Pons (tissue), 1 donor: ENCODE measurements at regions not wholly inside any gene's neighbourhood (a gene's known extent, or its start where the extent isn't known, plus 50 kb on each side); places are given as distances from the start of the nearest gene placed in this dataset.
"Not testable (repeated sequence)": the region's sequence is repeated elsewhere in the genome, so short reads cannot be mapped to it uniquely, and the experiment has no call there.

ENCODE experiments used
- DNase-seq: peaks from one replicate; pipeline ENCODE4 v3.0.0-alpha.2; 2016; ENCODE audit warnings: low spot score

DNA sequence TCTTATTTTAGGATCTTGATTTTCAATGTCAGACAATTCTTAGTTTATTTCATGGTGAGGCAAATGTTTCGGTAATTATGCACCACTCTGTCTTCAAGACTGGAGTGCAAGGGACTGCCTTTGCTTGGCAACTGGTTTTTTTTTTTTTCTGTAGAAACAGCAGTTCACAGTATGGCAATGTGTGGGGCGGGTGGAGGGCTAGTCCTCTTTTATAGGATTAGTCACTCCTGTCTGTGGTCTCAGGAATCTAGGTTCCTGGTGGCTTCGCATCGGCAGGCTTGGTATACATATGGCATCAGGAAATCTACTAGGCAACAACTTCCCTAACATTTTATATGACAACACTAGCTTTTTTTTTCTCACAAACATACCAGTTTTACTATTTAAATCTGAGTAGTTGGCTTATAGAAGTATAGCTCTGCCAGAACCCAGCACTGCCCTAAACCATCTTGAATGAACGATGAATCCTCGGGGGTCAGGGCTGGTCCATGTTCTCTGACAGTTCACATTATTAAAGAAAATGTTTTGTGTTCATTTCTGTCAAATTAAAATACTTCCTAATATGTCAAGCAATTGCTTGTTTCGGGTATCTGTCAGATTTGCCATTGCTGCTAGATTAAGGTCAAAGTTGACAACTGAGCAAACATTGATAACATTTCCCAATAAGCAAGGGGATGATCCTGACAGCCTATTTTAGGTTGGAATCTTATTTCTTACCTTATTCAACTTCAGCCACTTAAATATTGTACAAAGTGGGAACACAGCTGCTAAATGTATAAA is 289.7 kb upstream of the VSTM2A start:
- DNase-seq: no peak

DNA sequence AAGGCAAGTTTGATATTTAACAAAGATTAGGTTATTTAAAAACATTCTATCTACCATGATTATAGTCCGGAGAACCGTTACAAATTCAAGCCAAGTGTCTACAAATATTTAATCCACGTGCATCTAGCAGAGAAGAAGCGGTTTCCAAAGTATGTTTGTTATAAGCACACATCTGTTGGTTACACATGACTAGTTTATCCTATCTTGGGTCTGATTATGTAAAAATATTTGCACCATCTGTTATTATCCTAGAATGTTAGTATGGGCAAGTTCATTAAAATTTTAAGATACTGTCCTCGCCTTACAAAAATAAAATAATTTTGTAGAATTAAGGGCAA is 289.2 kb upstream of the VSTM2A start:
- DNase-seq: no peak

DNA sequence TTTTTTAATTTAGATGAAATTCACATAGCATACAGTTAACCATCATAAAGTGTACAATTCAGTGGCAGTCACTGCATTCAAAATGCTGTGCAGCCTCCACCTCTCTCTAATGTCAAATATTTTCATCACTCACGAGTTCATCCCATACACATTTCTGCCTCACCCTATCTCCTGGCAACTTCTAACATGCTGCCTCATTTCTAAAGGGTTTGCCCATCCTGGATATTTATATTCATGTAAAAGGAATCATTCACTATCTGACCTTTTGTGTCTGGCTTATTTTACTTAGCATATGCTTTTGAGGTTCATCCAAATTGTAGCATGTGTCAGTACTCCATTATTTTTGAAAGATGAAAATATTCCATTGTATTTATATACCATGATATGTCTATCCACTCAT is 286.9 kb upstream of the VSTM2A start:
- DNase-seq: no peak

DNA sequence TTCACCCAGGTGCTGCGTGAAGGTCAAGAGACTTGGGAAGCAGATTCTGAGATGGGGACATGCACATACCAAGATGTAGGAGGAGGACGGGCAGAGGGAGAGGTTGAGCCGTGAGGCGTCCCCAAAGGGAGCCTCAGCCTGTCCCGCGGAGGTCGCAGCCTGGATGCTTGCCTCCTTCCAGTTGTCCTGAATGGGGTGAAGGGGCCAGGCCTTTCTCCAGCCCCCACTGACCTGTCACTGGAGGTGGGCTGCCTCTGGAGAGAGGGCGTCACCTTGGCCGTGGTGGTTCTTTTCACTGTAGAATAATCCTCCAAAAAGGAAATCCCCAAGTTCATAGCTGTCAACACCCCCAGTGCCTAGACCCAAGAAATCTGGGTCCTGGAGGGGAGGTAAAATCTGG is 283.0 kb upstream of the VSTM2A start:
- no peak for DNase-seq

DNA sequence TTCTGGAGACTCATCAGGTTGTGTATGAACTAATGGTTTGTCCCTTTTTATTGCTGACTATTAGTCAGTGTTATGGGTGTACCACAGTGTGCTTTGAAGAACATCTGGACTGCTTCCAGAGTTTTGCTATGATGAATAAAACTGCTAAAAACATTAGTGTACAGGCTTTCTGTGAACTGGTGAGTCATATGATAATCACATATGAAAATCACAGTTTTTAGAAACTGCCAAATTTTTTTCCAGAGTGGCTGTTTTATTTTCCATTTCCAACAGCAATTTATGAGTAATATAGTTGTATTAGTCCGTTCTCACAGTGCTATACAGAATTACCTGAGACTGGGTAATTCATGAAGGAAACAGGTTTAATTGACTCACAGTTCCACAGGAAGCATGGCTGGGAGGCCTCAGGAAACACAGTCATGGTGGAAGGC is 281.2 kb upstream of the VSTM2A start:
- DNase-seq: no peak

DNA sequence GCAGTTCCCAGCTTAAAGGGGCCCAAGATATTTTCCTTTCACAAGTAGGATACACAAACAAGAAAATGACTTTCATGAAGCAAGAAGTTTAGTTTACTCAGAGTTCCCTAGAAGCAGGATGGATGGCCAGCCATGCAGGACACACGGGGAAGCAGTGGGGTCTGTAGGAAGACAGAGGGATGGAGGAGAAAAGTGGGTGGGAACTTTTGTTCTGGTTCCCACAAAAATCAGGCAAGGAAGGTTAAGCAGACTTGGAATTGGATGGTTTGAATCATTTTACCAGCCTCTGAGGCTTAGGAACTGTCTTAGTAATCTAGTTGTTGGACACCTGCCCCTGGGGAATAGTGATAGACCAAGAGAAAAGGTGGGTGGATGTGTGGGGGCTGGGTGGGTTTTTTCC is 263.3 kb upstream of the VSTM2A start:
- DNase-seq: no peak

DNA sequence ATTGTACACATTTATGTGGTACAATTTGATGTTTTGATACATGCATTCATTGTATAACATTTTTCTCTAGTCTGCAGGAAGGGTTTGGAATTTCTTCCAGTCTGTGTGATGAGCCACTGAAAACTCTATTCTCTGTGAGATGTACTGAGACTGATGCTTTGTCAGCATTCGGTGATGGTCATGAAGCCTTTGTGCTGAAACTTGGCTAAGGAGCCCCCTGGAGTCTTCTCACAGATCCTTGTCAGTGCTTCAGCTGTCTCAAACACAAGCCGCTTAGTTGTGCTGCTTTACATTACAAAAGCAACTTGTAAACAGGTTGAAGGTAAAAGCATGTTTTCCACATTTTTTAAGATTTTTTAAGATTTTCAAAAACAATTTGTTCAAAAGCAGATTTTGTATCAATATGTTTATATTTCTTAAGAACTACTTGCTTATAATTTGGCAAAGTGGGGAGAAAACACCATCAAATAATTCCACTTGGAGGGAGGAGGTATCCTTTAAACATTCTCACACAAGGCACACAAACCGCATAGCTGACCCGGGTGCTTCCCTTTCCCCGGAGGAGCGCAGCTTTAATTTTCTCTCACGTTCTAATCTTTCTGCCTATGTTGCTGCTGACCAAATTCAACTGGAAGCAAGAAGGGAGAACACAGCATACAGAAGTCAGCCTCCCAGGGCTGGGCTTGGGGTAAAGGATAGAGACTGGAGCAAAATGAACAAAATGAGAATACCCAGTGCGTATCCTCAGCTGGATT is 249.8 kb upstream of the VSTM2A start:
- DNase-seq: peak; percentile 5

DNA sequence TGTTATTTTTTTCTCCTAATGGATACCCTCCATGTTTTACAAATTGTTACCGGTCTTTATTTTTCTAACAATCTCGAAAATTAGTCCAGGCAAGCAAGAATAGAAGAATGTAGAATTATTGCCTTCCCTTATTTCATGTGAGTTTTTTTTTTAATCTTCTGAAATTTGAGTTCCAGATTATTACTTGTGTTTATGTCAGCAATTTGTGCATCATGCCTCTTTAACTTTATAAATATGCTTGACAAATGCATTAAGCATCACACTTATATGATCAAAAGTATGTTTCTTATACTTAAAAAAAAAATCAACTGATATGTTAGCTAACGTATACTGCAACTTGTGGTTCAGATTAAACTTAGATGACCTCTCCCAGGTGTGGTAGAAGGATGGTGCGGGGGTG is 242.7 kb upstream of the VSTM2A start:
- DNase-seq: no peak

DNA sequence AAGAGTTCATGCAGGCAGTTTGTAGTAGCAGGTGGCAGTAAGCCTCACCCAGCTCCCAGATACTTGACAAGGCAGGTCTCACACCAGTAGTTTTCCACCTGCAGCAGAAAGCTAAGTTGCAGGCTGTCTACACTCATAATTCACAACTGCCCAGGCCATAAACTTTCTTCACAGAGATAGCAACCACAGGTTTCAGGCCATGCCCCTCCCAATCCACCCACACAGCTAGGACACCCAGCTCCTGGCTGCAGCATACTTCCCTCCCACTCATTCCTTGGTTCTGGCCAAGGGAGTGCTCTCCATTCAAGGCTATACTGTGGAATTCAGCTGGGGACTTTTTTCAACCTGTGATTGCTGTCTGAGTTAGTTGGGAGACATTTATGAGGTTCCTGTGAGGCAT is 226.2 kb upstream of the VSTM2A start:
- not testable (repeated sequence) for DNase-seq

DNA sequence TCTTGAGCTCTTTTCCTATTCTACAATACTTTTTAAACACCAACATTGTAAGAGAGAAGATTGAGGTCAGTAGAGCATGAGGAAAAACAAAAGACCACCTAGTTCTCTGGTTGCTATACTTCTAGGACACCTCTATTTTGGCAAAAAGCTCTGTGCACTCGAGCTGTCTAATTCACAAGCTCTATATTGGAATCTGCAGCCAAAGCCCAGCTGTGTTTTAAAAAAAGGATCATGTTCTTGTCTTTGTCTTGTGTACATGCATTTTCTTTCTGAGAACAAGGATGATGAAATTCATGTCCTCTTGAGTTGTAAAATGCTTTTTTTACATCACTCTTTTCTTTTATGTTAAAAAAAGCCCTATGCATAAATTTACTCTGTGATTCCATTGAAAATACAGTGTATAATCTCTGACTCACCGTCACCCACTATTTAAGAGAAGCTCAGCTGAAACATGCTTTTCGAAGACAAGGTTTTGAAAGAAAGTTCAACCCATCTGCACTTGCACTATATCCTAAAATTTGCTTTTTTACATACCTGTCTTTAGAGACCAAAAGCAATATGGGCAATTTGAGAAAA is 215.5 kb upstream of the VSTM2A start:
- DNase-seq: peak; percentile 9

DNA sequence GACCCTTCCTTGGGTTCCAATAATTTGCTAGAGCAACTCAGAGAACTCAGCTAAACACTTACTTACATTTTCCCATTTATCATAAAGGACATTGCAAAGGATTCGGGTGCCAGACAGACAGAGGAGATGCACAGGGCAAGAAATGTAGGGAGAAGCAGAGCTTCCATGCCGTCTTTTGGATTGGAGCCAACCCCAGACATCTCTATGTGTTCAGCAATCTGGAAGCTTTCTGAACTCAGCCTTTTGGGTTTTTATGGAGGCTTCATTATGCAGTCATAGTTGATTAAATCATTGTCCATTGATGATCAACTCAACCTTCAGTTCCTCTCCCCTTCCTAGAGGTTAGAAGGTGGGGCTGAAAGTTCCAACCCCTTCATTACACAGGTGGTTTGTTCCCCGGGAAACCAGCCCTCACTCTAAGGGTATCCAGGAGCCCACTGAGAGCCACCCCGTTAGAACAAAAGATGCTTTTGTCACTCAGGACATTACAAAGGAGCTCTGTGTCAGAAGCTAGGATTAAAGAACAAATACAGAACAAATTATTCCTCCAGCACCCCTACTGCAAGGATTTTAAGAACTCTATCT is 211.9 kb upstream of the VSTM2A start:
- peak; percentile 91 for DNase-seq

DNA sequence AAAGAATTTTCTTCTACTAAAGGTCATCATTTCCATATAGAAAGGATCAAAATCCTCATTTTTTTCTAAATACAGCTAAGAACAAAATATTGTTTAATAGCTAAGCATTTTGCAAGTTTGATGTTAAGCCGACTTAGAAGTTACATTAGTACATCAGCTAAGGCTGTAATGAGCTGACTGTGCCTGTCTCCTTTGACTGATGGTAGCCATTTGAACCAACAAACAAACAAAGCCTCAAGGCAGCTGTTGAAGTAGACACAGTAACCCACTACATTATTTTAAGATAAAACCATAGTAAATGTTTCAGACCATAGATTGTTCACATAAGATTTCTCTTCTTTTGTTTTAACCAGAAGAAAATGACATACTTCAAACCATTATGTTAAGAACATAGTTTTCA is 210.9 kb upstream of the VSTM2A start:
- peak; percentile 82 for DNase-seq

DNA sequence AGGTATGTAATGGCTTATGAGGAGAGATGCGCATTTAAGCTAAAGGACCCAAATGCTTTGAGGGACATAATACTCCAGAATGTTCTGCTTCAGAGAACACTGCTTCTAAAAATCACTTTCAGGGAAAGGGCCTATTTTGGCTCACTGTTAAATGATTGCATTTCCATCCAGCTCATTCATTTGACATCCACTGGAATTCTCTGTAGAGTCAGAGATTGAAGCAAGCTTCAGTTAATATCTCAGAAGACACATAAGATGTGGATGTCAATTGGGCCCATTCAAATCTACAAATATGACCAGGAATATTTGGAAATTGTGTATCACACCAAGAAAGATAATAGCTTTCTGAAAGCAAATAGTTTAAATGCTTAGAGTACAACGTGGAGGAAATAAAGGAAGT is 209.9 kb upstream of the VSTM2A start:
- DNase-seq: peak; percentile 51

DNA sequence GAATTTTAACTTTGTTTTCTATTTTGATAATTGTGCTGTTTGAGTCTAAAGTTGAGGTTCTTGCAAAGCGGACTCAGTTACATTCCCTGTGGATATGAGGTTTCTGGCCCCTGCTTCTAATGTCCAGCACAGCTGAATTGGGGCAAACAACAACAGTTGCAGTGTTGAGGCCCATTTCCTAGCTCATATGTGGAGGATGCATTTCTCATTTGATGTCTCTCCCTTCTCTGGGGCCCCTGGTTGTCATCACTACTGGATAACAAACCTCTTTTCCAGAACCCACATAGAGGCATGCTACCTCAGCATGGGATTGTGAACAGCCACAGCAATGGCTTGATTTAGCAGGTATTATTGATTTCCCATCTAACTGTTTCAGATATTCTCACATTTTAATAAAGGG is 208.2 kb upstream of the VSTM2A start:
- DNase-seq: no peak

DNA sequence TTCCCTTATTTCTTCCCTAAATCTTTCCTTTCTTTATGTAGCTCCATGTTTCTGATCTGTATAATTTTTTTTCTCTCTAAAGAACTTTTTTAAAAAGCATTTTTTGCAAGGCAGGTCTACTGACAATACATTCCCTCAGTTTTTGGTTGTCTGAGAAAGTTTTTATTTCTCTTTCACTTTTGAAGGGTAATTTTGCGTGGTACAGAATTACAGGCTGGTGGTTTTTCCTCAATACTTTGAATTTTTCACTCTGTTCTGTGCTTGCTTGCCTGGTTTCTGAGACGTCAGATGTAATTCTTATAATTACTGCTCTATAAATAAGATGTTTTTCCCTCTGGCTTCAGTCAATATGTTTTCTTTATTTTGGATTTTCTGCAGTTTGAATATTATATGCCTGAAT is 205.4 kb upstream of the VSTM2A start:
- no peak for DNase-seq

DNA sequence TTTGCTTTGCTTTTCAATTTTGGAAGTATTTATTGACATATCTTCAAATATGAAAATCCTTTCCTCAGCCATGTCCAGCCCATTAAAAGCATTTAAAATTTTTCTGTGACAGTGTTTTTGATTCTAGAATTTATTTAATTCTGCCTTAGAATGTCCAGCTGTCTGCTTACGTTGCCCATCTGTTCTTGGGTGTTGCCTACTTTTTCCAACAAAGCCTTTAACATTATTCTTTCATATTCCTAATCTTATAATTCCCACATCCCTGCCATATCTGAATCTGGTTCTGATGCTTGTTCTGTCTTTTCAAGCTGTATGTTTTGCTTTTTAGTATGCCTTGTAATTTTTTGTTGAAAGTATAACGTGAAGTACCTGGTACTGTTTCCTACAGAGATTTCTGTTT is 204.7 kb upstream of the VSTM2A start:
- DNase-seq: no peak

DNA sequence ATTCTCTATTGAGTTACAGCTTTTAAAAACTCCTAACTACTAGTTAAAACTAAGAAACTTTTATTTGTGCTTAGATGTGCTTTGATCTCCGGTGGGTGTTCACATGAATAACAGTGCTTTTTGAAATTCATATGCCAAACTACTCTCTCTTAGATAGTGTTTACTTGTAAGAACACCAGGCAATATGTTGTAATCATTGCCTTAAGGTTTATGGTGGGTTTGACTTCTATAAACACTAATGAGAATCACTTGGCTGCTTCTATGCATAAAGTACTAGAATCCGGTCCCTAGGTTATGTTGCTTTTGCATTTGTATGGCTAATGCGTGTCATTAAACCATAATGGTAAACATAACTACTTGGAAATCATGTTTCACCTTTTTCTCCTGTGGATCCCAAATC is 203.9 kb upstream of the VSTM2A start:
- DNase-seq: no peak

DNA sequence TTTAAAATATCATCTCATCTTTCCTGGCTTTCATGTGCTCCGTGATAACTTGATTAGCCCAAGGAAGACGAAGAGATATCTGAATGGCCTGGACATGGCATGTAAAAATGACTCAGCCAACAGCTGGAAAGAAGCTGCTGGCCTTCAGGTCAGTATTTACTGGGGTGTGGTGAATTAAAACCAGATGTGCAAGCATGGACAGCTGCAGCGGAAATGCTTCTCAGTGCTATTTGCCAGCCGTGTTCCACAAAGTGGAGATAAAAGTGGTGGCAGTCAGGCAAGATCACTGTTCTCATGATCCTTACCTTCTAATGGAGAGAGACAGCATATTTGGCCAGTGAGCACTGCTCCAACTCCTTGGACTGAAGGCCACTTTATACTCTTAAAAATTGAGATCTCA is 203.1 kb upstream of the VSTM2A start:
- no peak for DNase-seq

DNA sequence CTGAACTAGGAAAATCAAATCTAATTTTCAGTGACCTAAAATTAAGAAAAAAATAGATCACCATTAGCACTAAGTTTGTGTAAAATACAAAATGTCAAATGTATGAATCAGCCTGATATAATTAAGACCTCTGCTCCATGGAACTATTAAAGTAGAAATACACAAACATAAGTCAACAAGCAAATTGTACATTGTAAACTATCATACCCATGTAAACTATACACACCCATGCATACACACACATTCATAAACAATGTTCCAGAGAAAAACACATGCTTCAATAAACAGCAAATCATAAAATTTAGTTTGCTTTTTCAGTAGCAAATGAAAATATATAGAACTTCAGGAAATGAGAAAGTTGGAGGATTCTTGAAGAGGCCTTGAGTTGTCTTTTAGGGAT is 199.7 kb upstream of the VSTM2A start:
- no peak for DNase-seq

DNA sequence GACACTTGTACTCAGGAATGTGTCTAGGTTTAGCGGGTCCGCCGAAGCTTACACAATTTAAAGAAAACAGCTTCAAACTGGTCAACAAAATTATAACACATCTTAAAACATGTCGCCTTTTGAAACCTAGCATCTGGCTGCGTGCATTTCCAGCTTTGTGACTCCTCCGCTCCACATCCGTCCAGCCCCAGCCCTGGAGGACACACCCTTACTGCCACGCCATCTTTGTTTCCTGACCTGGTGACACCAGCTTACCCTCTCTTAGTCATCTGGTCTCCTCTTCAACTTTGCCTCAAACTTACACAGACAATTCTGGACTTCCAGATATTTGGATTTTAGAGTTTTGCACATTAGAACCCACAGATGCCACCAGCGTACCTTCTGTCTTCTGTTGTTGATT is 198.7 kb upstream of the VSTM2A start:
- DNase-seq: no peak

DNA sequence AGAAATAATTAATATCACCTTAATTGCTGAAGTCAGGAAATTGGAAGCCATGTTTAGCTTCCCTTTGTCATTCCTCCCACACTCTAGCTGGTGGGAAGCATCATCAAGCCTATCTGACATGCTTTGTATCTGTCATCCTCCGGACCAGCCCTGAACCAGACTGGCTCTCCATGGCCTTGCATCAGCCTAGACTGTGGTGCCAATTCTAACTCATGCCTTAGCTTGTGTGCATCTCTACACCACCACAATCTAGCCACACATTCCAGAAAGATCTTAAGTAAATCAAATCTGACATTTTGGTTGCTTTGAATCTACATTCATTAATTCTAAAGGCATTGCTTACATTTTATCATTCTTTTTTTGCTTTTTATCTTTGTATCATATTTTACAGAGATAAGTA is 196.4 kb upstream of the VSTM2A start:
- DNase-seq: no peak

DNA sequence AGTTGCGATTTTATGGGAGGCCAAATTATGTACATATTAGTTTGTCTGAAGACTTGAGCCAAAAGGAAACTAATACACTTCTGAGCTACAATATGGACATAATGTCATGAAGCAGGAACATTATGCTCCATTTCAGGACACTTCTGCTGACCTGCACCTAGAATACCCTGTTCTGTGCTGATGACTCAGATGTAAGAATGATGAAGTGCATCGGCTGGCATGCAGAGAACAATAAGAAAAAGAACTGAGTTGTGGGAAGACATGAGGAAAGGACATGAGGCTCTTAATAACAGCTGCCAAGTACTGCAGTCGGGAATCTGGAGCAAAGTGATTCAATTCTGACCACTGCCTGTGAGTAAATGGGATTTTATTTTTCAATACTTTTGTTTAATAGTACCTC is 192.9 kb upstream of the VSTM2A start:
- no peak for DNase-seq

DNA sequence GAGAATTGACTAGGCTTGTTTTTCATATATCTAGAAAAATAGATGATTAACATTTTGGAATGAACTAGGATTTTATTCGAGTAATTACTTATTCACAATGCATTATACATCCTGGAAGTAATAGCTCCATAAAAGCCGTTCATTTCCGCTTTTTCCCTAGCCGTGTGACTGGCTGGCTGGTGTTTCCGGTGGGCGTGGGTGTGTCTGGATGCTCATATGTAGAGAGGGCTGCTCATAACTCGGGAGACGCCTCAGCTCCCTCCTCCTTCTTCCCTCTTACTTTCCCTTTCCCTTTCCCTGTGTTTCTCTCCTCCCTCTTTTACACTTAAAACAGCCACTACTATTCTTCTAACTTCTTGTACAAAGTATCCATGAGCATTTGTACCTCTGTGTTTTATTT is 187.7 kb upstream of the VSTM2A start:
- no peak for DNase-seq
